OCI-LY3 (cell line): ENCODE measurements at regions not wholly inside any gene's neighbourhood (a gene's known extent, or its start where the extent isn't known, plus 50 kb on each side); places are given as distances from the start of the nearest gene placed in this dataset.

ENCODE experiments used
- CTCF ChIP-seq: fragments of 200-600, 300-600 bp; sonication (generic); IDR thresholded peaks from 2 replicates; pipeline ENCODE4 v1.5.1; 2014; ENCODE audit warnings: antibody characterized with exemption, low read length, low read depth
- EZH2phosphoT487 ChIP-seq: fragments of 200-600 bp; shearing (Covaris generic); IDR thresholded peaks from 2 replicates; pipeline ENCODE4 v1.6.1; 2018; ENCODE audit warnings: antibody characterized with exemption, mixed run types, low read depth

GRCh38 chr17:71380936-71381335 is 739.9 kb upstream of the SOX9 start:
- TF ChIP-seq CTCF (no peak), EZH2phosphoT487 (no peak)
